ENCODE measurements at regions not wholly inside any gene's neighbourhood (a gene's known extent, or its start where the extent isn't known, plus 50 kb on each side); places are given as distances from the start of the nearest gene placed in this dataset.

GRCh38 chr13:80586356-80586755, 245.4 kb upstream of the SPRY2 start:
- no TSS peak for BruUV-seq (replicated peaks)
- no peak overlapping the region for H2AFZ ChIP-seq (ENCODE audit: low read depth, low read length)
- dilution Hi-C loops (cut with MboI; ENCODE audit: extremely low pct_ligation_motif_present, low sequenced_read_pairs), result no loop called here
- no peaks in the 10 kb centered on the region for H4K20me1 ChIP-seq (replicated peaks; ENCODE audit: control insufficient read depth, extremely low read depth, insufficient read depth, low read length)
- H3K4me1 ChIP-seq (ENCODE audit: control insufficient read depth, extremely low read depth, insufficient read depth, low read length), result no peaks in the 10 kb centered on the region
- H3K9me3 ChIP-seq (replicated peaks; ENCODE audit: control insufficient read depth, insufficient read depth, low read length), result no peaks in the 10 kb centered on the region
- no peaks in the 10 kb centered on the region for H3K36me3 ChIP-seq (ENCODE audit: control insufficient read depth in 2 of 2, extremely low read depth in 1 of 2, insufficient read depth in 2 of 2, low read length in 2 of 2)
- FAIRE-seq (no peak), DNase-seq (ENCODE audit: low read depth, low spot score) (no peak)
- intact Hi-C loops (cut with micrococcal nuclease), result no loop called here
- ChIA-PET POLR2A (no interaction called here), CTCF (no interaction called here)
- TF ChIP-seq MAX (IDR thresholded peaks at IDR 0.05; ENCODE audit: insufficient read depth, insufficient read length) (no peak), POLR2A (IDR thresholded peaks at IDR 0.05; ENCODE audit: low read depth, low read length) (no peak), CTCF (IDR thresholded peaks at IDR 0.05; ENCODE audit: extremely low read depth in 1 of 2, insufficient read depth in 1 of 2, low read depth in 1 of 2, low read length in 2 of 2) (no peak), POLR2AphosphoS5 (IDR thresholded peaks at IDR 0.05; ENCODE audit: insufficient read depth, low read depth, low read length) (no peak)
- H3K79me2 ChIP-seq (ENCODE audit: control insufficient read depth, insufficient read depth, low read length), result no peaks in the 10 kb centered on the region
- H3K27me3 ChIP-seq (ENCODE audit: control insufficient read depth in 2 of 2, insufficient read depth in 2 of 2, low read length in 2 of 2), result no peaks in the 10 kb centered on the region
- H3K9me1 ChIP-seq (replicated peaks; ENCODE audit: control insufficient read depth, extremely low read depth, insufficient read depth, low read length), result no peaks in the 10 kb centered on the region
- no peak overlapping the region for H3K4me3 ChIP-seq (replicated peaks in 1 of 3; ENCODE audit: insufficient read depth in 1 of 3, low read depth in 1 of 3, low read length in 3 of 3)
- H3K9ac ChIP-seq (replicated peaks; ENCODE audit: extremely low read depth, insufficient read depth, low read length), result no peak overlapping the region
- H3K4me2 ChIP-seq (ENCODE audit: insufficient read depth, low read length), result no peak overlapping the region
- H3K27ac ChIP-seq (ENCODE audit: insufficient read depth, low read depth, low read length), result no peak overlapping the region

- Histone ChIP-seq H3K4me1 (ENCODE audit: control insufficient read depth, extremely low read depth, insufficient read depth, low read length) (no peaks in the 10 kb centered on the region), H3K36me3 (ENCODE audit: control insufficient read depth in 2 of 2, extremely low read depth in 1 of 2, insufficient read depth in 2 of 2, low read length in 2 of 2) (no peaks in the 10 kb centered on the region), H3K27me3 (ENCODE audit: control insufficient read depth in 2 of 2, insufficient read depth in 2 of 2, low read length in 2 of 2) (no peaks in the 10 kb centered on the region), H3K27ac (ENCODE audit: insufficient read depth, low read depth, low read length) (no peak overlapping the region), H3K4me3 (replicated peaks in 1 of 3; ENCODE audit: insufficient read depth in 1 of 3, low read depth in 1 of 3, low read length in 3 of 3) (no peak overlapping the region), H3K9me1 (replicated peaks; ENCODE audit: control insufficient read depth, extremely low read depth, insufficient read depth, low read length) (no peaks in the 10 kb centered on the region), H2AFZ (ENCODE audit: low read depth, low read length) (no peak overlapping the region), H4K20me1 (replicated peaks; ENCODE audit: control insufficient read depth, extremely low read depth, insufficient read depth, low read length) (no peaks in the 10 kb centered on the region), H3K79me2 (ENCODE audit: control insufficient read depth, insufficient read depth, low read length) (no peaks in the 10 kb centered on the region), H3K9me3 (replicated peaks; ENCODE audit: control insufficient read depth, insufficient read depth, low read length) (no peaks in the 10 kb centered on the region), H3K9ac (replicated peaks; ENCODE audit: extremely low read depth, insufficient read depth, low read length) (no peak overlapping the region), H3K4me2 (ENCODE audit: insufficient read depth, low read length) (no peak overlapping the region)
- ChIA-PET CTCF (no interaction called here), POLR2A (no interaction called here)
- intact Hi-C loops (cut with micrococcal nuclease) (no loop called here), dilution Hi-C loops (cut with MboI; ENCODE audit: extremely low pct_ligation_motif_present, low sequenced_read_pairs) (no loop called here)
- FAIRE-seq, result no peak
- BruUV-seq (replicated peaks), result no TSS peak
- no peak for DNase-seq (ENCODE audit: low read depth, low spot score)
- TF ChIP-seq GATA2 (IDR thresholded peaks at IDR 0.05; ENCODE audit: insufficient read depth, insufficient read length, low read depth, low read length), result no peak
- TF ChIP-seq MAX (IDR thresholded peaks at IDR 0.05; ENCODE audit: insufficient read depth, insufficient read length), result no peak
- no peak for TF ChIP-seq EZH2 (IDR thresholded peaks at IDR 0.05; ENCODE audit: borderline replicate concordance, low read depth, low read length, severe bottlenecking)
- no peak for TF ChIP-seq MYC (IDR thresholded peaks at IDR 0.05; ENCODE audit: low read depth, low read length)
- no peak for TF ChIP-seq POLR2A (IDR thresholded peaks at IDR 0.05; ENCODE audit: low read depth, low read length)
- TF ChIP-seq POLR2AphosphoS5 (IDR thresholded peaks at IDR 0.05; ENCODE audit: insufficient read depth, low read depth, low read length), result no peak
- TF ChIP-seq CTCF (IDR thresholded peaks at IDR 0.05; ENCODE audit: extremely low read depth in 1 of 2, insufficient read depth in 1 of 2, low read depth in 1 of 2, low read length in 2 of 2), result no peak
- TF ChIP-seq FOS (IDR thresholded peaks at IDR 0.05; ENCODE audit: borderline replicate concordance, insufficient read depth, low read length), result no peak
- no peak for TF ChIP-seq JUN (IDR thresholded peaks at IDR 0.05; ENCODE audit: borderline replicate concordance, insufficient read depth, insufficient read length, low read depth)
Observed at GRCh38 chr13:80585531-80585930, 244.6 kb upstream of the SPRY2 start.

Data from endothelial cell of umbilical vein (primary cell).